ENCODE measurements at regions not wholly inside any gene's neighbourhood (a gene's known extent, or its start where the extent isn't known, plus 50 kb on each side); places are given as distances from the start of the nearest gene placed in this dataset.

GRCh38 chr6:167446046-167446445, 121.2 kb downstream of the TTLL2 start:
- POLR2A ChIA-PET: no interaction called here
- TF ChIP-seq CTCF (IDR thresholded peaks at IDR 0.05; ENCODE audit: insufficient read depth, low read length, missing control alignments): no peak
- no peak for DNase-seq (ENCODE audit: low read depth, low spot score)
- CTCF ChIA-PET: no interaction called here
- no peak overlapping the region for H3K4me3 ChIP-seq (ENCODE audit: low read depth, low read length)

GRCh38 chr6:167446971-167447370, 122.1 kb downstream of the TTLL2 start:
- H3K4me3 ChIP-seq (ENCODE audit: low read depth, low read length): no peak overlapping the region
- DNase-seq (ENCODE audit: low read depth, low spot score): no peak
- no peak for TF ChIP-seq CTCF (IDR thresholded peaks at IDR 0.05; ENCODE audit: insufficient read depth, low read length, missing control alignments)
- ChIA-PET CTCF (no interaction called here), POLR2A (no interaction called here)

- DNase-seq (ENCODE audit: low read depth, low spot score): no peak
- POLR2A ChIA-PET: no interaction called here
- no peak overlapping the region for H3K4me3 ChIP-seq (ENCODE audit: low read depth, low read length)
- CTCF ChIA-PET: no interaction called here
- TF ChIP-seq CTCF (IDR thresholded peaks at IDR 0.05; ENCODE audit: insufficient read depth, low read length, missing control alignments): no peak
These were observed 123.5 kb downstream of the TTLL2 start for GRCh38 chr6:167448378-167448777.

- DNase-seq (ENCODE audit: low read depth, low spot score): no peak
- ChIA-PET POLR2A (no interaction called here), CTCF (no interaction called here)
- TF ChIP-seq CTCF (IDR thresholded peaks at IDR 0.05; ENCODE audit: insufficient read depth, low read length, missing control alignments): no peak
- H3K4me3 ChIP-seq (ENCODE audit: low read depth, low read length): no peak overlapping the region
These were observed 124.4 kb downstream of the TTLL2 start for GRCh38 chr6:167449094-167449861.

- POLR2A ChIA-PET: no interaction called here
- TF ChIP-seq CTCF (IDR thresholded peaks at IDR 0.05; ENCODE audit: insufficient read depth, low read length, missing control alignments): no peak
- CTCF ChIA-PET: no interaction called here
- no peak for DNase-seq (ENCODE audit: low read depth, low spot score)
- no peak overlapping the region for H3K4me3 ChIP-seq (ENCODE audit: low read depth, low read length)
These were observed 125.7 kb downstream of the TTLL2 start for GRCh38 chr6:167450626-167451025.

- no peak for TF ChIP-seq CTCF (IDR thresholded peaks at IDR 0.05; ENCODE audit: insufficient read depth, low read length, missing control alignments)
- ChIA-PET CTCF (no interaction called here), POLR2A (no interaction called here)
- no peak for DNase-seq (ENCODE audit: low read depth, low spot score)
- no peak overlapping the region for H3K4me3 ChIP-seq (ENCODE audit: low read depth, low read length)
These were observed 127.6 kb downstream of the TTLL2 start for GRCh38 chr6:167452338-167453081.

Measured in AG04449 (cell line).